ENCODE measurements at regions not wholly inside any gene's neighbourhood (a gene's known extent, or its start where the extent isn't known, plus 50 kb on each side); places are given as distances from the start of the nearest gene placed in this dataset.
"Not testable (repeated sequence)": the region's sequence is repeated elsewhere in the genome, so short reads cannot be mapped to it uniquely, and the experiment has no call there.

GRCh38 chr6:102126488-102126887 lies 733.0 kb downstream of the GRIK2 start:
- H3K9me3 Mint-ChIP-seq, result no peaks in the 10 kb centered on the region
- no peaks in the 10 kb centered on the region for H3K4me1 Mint-ChIP-seq (ENCODE audit: low read depth)
- intact Hi-C loops (cut with micrococcal nuclease), result no loop called here
- no peaks in the 10 kb centered on the region for H3K36me3 Mint-ChIP-seq (ENCODE audit: low read depth)
- H3K4me3 Mint-ChIP-seq, result no peak overlapping the region
- H3K27me3 Mint-ChIP-seq, result no peaks in the 10 kb centered on the region
- H3K27ac Mint-ChIP-seq, result no peak overlapping the region

- H3K27me3 Mint-ChIP-seq, result no peaks in the 10 kb centered on the region
- H3K36me3 Mint-ChIP-seq (ENCODE audit: low read depth), result no peaks in the 10 kb centered on the region
- intact Hi-C loops (cut with micrococcal nuclease), result no loop called here
- no peaks in the 10 kb centered on the region for H3K9me3 Mint-ChIP-seq
- H3K4me1 Mint-ChIP-seq (ENCODE audit: low read depth), result no peaks in the 10 kb centered on the region
- no peak overlapping the region for H3K4me3 Mint-ChIP-seq
- no peak overlapping the region for H3K27ac Mint-ChIP-seq
Observed at GRCh38 chr6:102127253-102127652, 733.7 kb downstream of the GRIK2 start.

- Mint-ChIP-seq H3K36me3 (ENCODE audit: low read depth) (no peaks in the 10 kb centered on the region), H3K9me3 (peaks cover 16% of the 10 kb centered on the region), H3K4me1 (ENCODE audit: low read depth) (no peaks in the 10 kb centered on the region), H3K4me3 (no peak overlapping the region), H3K27me3 (no peaks in the 10 kb centered on the region), H3K27ac (no peak overlapping the region)
- intact Hi-C loops (cut with micrococcal nuclease), result no loop called here
Observed at GRCh38 chr6:102137859-102138258, 744.4 kb downstream of the GRIK2 start.

DNA sequence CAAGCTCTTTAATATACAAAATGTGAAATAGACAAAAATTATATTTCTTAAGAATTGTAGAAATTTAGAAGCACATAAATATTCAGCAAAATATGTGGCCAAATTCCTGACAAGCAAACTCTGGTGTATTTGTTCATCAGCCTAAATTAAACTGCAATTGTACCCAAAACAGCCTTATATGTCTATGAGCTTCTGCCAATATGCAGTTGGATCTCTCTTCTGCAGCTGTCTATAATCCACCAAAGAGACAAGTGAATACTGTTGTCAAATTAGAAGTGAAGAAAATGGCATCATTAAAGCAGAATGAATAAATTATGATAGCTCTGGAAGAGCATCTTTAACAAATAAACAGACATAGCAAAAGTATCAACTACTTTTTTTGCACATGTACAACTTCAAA lies 755.7 kb downstream of the GRIK2 start:
- no peaks in the 10 kb centered on the region for H3K4me1 Mint-ChIP-seq (ENCODE audit: low read depth)
- peaks cover 13% of the 10 kb centered on the region for H3K9me3 Mint-ChIP-seq
- H3K4me3 Mint-ChIP-seq, result no peak overlapping the region
- no peaks in the 10 kb centered on the region for H3K27me3 Mint-ChIP-seq
- intact Hi-C loops (cut with micrococcal nuclease), result no loop called here
- no peaks in the 10 kb centered on the region for H3K36me3 Mint-ChIP-seq (ENCODE audit: low read depth)
- no peak overlapping the region for H3K27ac Mint-ChIP-seq

DNA sequence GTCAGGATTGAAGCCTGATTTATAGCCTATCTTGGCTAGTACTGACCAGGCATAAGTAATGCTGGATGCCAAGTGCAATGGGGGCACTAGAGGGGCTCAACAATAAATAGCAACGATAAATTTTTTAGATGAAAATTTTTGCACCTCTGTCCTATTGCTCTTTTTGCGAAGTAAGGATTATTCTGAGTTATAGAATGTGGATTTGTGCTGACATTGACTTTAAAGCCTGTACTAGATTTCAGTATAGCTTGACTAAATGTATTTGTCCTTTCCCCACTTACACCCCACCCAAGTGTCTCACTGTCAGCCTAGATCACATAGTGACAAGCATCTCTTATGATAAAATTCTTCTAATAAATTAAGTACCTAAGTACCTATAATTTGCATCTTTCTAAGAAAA lies 757.0 kb downstream of the GRIK2 start:
- intact Hi-C loops (cut with micrococcal nuclease), result no loop called here
- Mint-ChIP-seq H3K27me3 (no peaks in the 10 kb centered on the region), H3K4me1 (ENCODE audit: low read depth) (no peaks in the 10 kb centered on the region), H3K4me3 (no peak overlapping the region), H3K9me3 (peaks cover 26% of the 10 kb centered on the region), H3K27ac (no peak overlapping the region), H3K36me3 (ENCODE audit: low read depth) (no peaks in the 10 kb centered on the region)

DNA sequence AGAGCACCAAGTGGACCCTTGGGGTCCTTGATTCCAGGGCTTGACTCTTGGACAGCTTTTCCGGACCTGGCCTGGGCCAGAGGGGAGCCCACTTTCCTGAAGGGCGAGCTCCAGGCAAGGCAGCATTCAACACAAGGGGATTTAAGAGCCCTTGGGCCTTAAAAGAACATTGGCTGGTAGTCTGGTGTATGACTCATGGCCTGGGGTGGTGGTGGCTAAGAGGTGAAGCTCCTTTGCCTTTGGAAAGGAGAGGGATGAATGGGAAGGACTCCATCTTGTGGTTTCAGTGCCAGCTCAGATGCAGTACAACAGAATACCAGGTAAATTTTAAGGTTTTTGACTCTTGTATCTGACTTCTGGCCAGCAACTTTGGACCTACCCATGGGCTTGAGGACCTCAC lies 760.7 kb downstream of the GRIK2 start:
- Mint-ChIP-seq H3K9me3 (peaks cover 28% of the 10 kb centered on the region), H3K27ac (no peak overlapping the region), H3K4me1 (ENCODE audit: low read depth) (no peaks in the 10 kb centered on the region), H3K27me3 (no peaks in the 10 kb centered on the region), H3K4me3 (no peak overlapping the region), H3K36me3 (ENCODE audit: low read depth) (no peaks in the 10 kb centered on the region)
- intact Hi-C loops (cut with micrococcal nuclease), result no loop called here

DNA sequence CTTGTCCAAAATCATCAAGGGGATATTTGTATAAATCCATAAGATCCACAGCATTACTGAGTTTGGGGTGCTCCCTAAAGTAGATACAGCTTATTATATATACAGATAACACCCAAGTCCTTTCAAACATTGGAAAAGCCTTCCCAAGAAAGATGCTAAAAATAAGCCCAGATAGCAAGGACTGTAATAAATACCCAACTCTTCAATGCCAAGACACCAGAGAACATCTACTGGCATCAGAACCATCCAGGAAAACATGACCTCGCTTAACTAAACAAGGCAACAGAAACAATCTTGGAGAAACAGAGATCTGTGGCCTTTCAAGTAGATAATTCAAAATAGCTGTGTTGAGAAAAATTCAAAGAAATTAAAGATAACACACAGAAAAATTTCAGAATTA lies 761.4 kb downstream of the GRIK2 start:
- H3K4me1 Mint-ChIP-seq (ENCODE audit: low read depth), result no peaks in the 10 kb centered on the region
- no peaks in the 10 kb centered on the region for H3K27me3 Mint-ChIP-seq
- H3K27ac Mint-ChIP-seq, result no peak overlapping the region
- intact Hi-C loops (cut with micrococcal nuclease), result no loop called here
- peaks cover 28% of the 10 kb centered on the region for H3K9me3 Mint-ChIP-seq
- H3K4me3 Mint-ChIP-seq, result no peak overlapping the region
- H3K36me3 Mint-ChIP-seq (ENCODE audit: low read depth), result no peaks in the 10 kb centered on the region

DNA sequence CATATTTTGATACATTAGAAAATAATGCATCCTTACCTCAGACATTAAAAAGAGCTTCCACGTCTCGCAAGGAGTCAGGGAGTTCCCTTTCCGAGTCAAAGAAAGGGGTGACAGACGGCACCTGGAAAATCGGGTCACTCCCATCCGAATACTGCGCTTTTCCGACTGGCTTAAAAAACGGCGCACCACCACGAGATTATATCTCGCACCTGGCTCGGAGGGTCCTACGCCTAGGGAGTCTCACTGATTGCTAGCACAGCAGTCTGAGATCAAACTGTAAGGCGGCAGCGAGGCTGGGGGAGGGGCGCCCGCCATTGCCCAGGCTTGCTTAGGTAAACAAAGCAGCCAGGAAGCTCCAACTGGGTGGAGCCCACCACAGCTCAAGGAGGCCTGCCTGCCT lies 776.3 kb downstream of the GRIK2 start:
- not testable (repeated sequence) for H3K27me3 Mint-ChIP-seq, H3K4me3 Mint-ChIP-seq

GRCh38 chr6:102187186-102187585 lies 793.7 kb downstream of the GRIK2 start:
- no peak overlapping the region for H3K27ac Mint-ChIP-seq
- peaks cover 12% of the 10 kb centered on the region for H3K9me3 Mint-ChIP-seq
- intact Hi-C loops (cut with micrococcal nuclease), result no loop called here
- no peaks in the 10 kb centered on the region for H3K27me3 Mint-ChIP-seq
- no peaks in the 10 kb centered on the region for H3K36me3 Mint-ChIP-seq (ENCODE audit: low read depth)
- no peaks in the 10 kb centered on the region for H3K4me1 Mint-ChIP-seq (ENCODE audit: low read depth)
- no peak overlapping the region for H3K4me3 Mint-ChIP-seq

More for the DNA sequence above, 776.3 kb downstream of the GRIK2 start:
- H3K36me3 Mint-ChIP-seq (ENCODE audit: low read depth); intact Hi-C loops (cut with micrococcal nuclease); H3K27ac Mint-ChIP-seq; H3K4me1 Mint-ChIP-seq (ENCODE audit: low read depth): not testable (repeated sequence)
- peaks cover 43% of the 10 kb centered on the region for H3K9me3 Mint-ChIP-seq

- Mint-ChIP-seq H3K9me3 (peaks cover 59% of the 10 kb centered on the region), H3K4me1 (ENCODE audit: low read depth) (no peaks in the 10 kb centered on the region), H3K36me3 (ENCODE audit: low read depth) (no peaks in the 10 kb centered on the region), H3K4me3 (no peak overlapping the region), H3K27ac (no peak overlapping the region), H3K27me3 (no peaks in the 10 kb centered on the region)
- intact Hi-C loops (cut with micrococcal nuclease), result no loop called here
Observed at GRCh38 chr6:102195311-102195710, 801.8 kb downstream of the GRIK2 start.

DNA sequence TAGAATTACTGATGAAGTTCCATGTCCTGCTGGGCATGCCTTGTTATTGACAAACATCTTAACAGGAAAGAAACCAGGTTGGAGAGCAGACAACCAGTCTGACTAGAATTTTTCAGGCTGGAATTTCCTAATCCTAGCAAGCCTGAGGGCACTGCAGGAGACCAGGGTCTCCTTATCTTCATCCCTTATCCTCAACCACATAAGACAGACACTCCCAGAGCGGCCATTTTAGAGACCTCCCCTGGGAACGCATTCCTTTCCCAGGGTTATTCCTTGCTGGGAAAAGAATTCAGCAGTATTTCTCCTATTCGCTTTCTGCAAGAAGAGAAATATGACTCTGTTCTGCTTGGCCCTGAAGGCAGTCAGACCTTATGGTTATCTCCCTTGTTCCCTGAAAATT lies 803.7 kb downstream of the GRIK2 start:
- intact Hi-C loops (cut with micrococcal nuclease), result no loop called here
- no peak overlapping the region for H3K27ac Mint-ChIP-seq
- H3K4me1 Mint-ChIP-seq (ENCODE audit: low read depth), result no peaks in the 10 kb centered on the region
- H3K36me3 Mint-ChIP-seq (ENCODE audit: low read depth), result no peaks in the 10 kb centered on the region
- H3K4me3 Mint-ChIP-seq, result no peak overlapping the region
- no peaks in the 10 kb centered on the region for H3K27me3 Mint-ChIP-seq
- peaks cover 56% of the 10 kb centered on the region for H3K9me3 Mint-ChIP-seq

- H3K36me3 Mint-ChIP-seq (ENCODE audit: low read depth), result no peaks in the 10 kb centered on the region
- H3K27me3 Mint-ChIP-seq, result no peaks in the 10 kb centered on the region
- H3K27ac Mint-ChIP-seq, result no peak overlapping the region
- peaks cover 31% of the 10 kb centered on the region for H3K9me3 Mint-ChIP-seq
- intact Hi-C loops (cut with micrococcal nuclease), result no loop called here
- H3K4me1 Mint-ChIP-seq (ENCODE audit: low read depth), result no peaks in the 10 kb centered on the region
- no peak overlapping the region for H3K4me3 Mint-ChIP-seq
Observed at GRCh38 chr6:102204351-102204750, 810.8 kb downstream of the GRIK2 start.

DNA sequence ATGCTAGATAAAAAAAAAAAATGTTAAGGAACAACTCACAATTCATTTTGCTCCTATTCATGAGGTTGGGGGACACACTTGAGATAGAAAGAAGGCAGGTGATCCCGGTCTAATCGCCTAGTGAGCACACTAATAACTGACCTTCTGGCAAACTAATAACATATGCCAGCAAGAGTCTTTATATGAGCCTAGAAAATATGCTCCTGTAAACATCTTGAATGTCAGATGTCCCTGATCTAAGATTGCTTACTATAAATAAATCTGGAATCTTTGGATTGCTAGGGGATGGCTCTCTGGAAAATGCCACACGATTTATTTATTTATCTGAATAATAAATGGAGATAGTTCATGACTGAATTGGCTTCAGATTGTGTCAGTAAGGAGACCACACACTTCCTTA lies 821.9 kb downstream of the GRIK2 start:
- Mint-ChIP-seq H3K4me1 (ENCODE audit: low read depth) (no peaks in the 10 kb centered on the region), H3K4me3 (no peak overlapping the region), H3K27ac (no peak overlapping the region), H3K27me3 (no peaks in the 10 kb centered on the region), H3K9me3 (no peaks in the 10 kb centered on the region), H3K36me3 (ENCODE audit: low read depth) (no peaks in the 10 kb centered on the region)
- intact Hi-C loops (cut with micrococcal nuclease), result no loop called here

DNA sequence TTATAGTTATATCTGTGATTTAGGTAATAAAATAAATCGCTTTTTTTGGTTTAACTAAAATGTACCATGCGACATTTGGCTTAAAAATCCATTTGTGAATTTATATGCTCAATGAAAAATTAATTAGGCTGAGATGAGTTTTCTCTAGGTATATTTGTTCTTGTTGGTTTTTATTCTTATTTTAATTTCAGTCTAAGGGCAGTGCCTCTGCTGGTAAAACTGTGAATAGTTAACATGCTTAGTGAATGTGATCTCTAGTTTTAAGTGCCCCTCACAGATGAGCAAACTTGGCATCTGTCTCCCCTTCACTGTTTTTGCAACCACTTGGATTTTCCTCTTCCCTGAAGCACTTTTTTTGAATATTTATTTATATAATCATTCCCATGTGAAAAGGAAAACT lies 822.7 kb downstream of the GRIK2 start:
- Mint-ChIP-seq H3K4me3 (no peak overlapping the region), H3K27ac (no peak overlapping the region), H3K9me3 (no peaks in the 10 kb centered on the region), H3K36me3 (ENCODE audit: low read depth) (no peaks in the 10 kb centered on the region), H3K27me3 (no peaks in the 10 kb centered on the region), H3K4me1 (ENCODE audit: low read depth) (no peaks in the 10 kb centered on the region)
- intact Hi-C loops (cut with micrococcal nuclease), result no loop called here

DNA sequence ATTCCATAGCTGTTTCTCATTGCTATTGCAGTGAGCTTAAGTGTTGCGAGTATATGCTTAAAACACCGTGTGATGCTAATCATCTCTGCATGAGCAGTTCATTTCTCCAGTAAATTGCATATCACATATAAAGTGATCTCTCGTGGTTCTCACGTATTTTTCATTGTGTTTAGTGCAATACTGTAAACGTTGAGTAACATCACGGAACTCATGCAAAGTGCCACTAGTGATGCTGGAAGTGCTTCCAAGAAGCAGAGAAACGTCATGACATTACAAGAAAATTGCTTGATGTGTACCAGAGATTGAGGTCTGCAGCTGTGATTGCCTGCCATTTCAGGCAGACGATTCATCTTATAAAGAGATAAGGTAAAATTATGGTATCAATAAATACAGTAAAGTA lies 830.4 kb downstream of the GRIK2 start:
- no peaks in the 10 kb centered on the region for H3K36me3 Mint-ChIP-seq (ENCODE audit: low read depth)
- H3K4me3 Mint-ChIP-seq, result no peak overlapping the region
- intact Hi-C loops (cut with micrococcal nuclease), result no loop called here
- H3K27ac Mint-ChIP-seq, result no peak overlapping the region
- no peaks in the 10 kb centered on the region for H3K27me3 Mint-ChIP-seq
- no peaks in the 10 kb centered on the region for H3K9me3 Mint-ChIP-seq
- no peaks in the 10 kb centered on the region for H3K4me1 Mint-ChIP-seq (ENCODE audit: low read depth)

GRCh38 chr6:102229271-102229670 lies 835.8 kb downstream of the GRIK2 start:
- Mint-ChIP-seq H3K27ac (no peak overlapping the region), H3K4me3 (no peak overlapping the region), H3K9me3 (no peaks in the 10 kb centered on the region), H3K27me3 (no peaks in the 10 kb centered on the region), H3K4me1 (ENCODE audit: low read depth) (no peaks in the 10 kb centered on the region), H3K36me3 (ENCODE audit: low read depth) (no peaks in the 10 kb centered on the region)
- intact Hi-C loops (cut with micrococcal nuclease), result no loop called here

All from dendritic cell treated with granulocyte-macrophage colony-stimulating factor and Interleukin-4, amounts not matched to agents 40 ng/mL and 50 ng/mL, for 4 days (primary cell).